GM12865 (cell line): ENCODE measurements at regions not wholly inside any gene's neighbourhood (a gene's known extent, or its start where the extent isn't known, plus 50 kb on each side); places are given as distances from the start of the nearest gene placed in this dataset.

Experiments used
- DNase-seq: peaks from one replicate; pipeline ENCODE4 v3.0.0; 2010; ENCODE audit warnings: low read depth
- H3K4me3 ChIP-seq: 2 replicates; pipeline ENCODE4 v1.5.1; 2011; ENCODE audit warnings: mild to moderate bottlenecking, low read depth, low read length, control low read depth
- TF ChIP-seq, protein P1 (sequence below): IDR thresholded peaks from 2 replicates; pipeline ENCODE4 v1.5.1; 2011; ENCODE audit warnings: low read length, control low read depth, low read depth, inconsistent platforms; ENCODE audit not compliant: insufficient read depth; ENCODE audit errors: missing control alignments

DNA sequence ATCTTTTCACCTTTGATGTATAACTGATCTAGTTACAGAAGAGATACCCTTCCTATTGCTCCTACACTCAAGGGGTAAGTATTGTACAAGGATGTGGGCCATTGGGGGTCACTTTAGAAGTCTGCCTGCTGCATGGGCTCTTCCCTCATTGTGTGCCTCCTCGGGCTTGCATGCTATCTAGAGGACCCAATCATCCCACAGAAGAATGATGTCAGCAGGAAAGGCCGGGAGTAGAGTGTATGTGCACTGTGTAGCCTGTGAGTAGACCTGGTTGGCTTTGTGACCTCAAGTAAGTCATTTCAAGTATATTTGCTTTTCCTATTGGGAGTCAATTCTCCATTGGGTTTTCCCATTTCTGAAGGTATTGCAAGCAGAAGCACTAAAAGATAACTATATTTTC lies 129.5 kb upstream of the TRIB2 start:
- no peak for DNase-seq
- TF ChIP-seq, protein P1, sequence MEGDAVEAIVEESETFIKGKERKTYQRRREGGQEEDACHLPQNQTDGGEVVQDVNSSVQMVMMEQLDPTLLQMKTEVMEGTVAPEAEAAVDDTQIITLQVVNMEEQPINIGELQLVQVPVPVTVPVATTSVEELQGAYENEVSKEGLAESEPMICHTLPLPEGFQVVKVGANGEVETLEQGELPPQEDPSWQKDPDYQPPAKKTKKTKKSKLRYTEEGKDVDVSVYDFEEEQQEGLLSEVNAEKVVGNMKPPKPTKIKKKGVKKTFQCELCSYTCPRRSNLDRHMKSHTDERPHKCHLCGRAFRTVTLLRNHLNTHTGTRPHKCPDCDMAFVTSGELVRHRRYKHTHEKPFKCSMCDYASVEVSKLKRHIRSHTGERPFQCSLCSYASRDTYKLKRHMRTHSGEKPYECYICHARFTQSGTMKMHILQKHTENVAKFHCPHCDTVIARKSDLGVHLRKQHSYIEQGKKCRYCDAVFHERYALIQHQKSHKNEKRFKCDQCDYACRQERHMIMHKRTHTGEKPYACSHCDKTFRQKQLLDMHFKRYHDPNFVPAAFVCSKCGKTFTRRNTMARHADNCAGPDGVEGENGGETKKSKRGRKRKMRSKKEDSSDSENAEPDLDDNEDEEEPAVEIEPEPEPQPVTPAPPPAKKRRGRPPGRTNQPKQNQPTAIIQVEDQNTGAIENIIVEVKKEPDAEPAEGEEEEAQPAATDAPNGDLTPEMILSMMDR, result no peak
- H3K4me3 ChIP-seq, result no peak overlapping the region

DNA sequence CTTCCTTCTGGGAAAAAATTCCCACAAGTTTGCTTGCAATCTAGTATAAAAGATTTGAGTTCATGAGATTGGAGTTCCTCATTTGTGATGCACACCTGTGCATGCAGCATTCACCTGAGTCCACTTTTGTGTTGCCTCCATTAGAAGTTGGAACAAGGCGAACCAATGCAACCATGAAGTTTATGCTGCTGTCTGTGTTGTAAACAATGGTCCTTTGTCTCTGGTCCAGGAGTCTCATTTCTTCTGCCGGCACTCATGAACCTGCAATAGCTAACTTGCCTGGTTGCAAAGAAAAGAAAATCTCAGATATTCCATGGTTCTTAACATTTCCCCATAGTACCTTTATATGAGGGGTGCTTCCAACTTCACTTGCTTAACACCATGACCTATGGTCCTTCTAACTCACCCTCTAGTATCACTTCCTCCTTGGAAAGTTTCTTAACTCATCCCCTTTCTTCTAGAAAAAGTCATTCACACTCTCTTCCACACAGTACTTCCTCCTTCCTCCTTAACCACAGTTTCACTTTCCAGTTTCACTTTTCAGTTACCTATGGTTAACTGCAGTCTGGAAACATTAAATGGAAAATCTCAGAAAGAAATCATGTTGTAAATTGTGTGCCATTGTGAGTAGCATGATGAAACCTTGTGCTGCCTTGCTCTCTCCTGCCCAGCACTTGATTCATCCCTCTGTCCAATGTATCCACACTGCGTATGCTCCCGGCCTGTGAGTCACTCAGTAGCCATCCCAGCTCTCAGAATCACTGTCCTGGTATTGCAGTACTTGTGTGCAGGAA lies 128.8 kb upstream of the TRIB2 start:
- no peak overlapping the region for H3K4me3 ChIP-seq
- TF ChIP-seq, protein P1, result no peak
- DNase-seq, result peak; percentile 62

DNA sequence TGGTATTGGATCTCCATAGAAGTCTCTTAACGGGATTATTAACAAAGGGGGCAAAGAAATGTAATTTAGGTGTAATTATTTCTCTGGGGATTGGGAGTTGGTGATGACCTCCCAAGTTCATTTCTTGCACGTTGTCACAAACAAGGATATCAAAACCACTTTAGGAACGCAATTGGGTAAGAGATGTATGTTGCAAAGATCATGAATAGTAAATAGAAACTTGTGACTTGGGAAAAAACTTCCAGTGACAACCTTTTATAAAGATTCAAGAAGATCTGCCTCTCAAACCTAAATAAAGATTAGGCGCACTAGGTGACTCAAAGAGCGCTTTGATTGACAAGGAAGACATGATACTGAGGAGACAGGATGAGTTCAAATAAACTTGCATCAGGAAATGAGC lies 127.8 kb upstream of the TRIB2 start:
- DNase-seq, result no peak
- TF ChIP-seq, protein P1, result no peak
- no peak overlapping the region for H3K4me3 ChIP-seq

DNA sequence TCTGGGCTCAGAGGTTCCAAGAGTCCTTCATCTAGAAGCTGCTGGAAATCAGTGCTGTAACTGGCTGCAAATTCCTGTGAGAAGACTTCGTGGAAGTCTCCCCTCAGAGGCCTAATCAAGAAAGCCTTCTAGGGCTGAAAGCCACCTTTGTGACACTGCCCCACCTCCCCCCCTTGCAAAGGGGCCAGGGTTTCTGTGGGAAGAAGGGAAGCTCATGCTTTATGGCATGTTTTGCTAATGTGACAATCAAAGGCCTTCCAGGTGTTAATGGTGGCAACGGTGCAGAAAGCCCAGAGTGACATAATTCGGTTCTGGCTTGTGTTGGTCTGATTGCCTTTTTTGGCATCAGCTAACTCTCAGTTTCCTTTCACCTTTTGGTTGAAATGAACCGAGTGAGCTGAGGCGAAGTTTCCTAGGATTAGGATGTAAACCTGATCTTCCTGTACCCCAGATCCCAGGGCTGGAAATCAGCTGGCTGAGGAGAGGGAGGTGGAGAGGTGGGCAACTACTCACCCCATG lies 126.9 kb upstream of the TRIB2 start:
- DNase-seq, result peak; percentile 20
- TF ChIP-seq, protein P1, result no peak
- H3K4me3 ChIP-seq, result no peak overlapping the region

DNA sequence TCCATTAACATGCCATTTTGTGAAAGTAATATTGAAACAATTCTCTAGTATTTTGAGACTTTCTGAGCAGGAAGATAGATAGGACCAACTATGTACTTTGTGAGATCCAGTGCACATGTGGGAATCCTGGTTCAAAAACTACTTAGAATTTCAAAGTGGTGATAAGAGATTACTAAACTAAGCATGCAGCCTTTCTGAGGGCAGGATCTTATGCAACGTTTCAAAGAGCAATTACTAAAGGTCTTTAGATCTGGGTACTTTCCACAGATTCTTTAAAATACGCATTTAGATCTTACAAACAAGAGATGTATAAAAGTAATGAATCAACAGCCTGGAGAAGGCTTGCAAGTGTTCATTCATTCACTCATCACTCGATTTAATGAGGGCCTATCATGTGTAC lies 124.4 kb upstream of the TRIB2 start:
- no peak for DNase-seq
- H3K4me3 ChIP-seq, result no peak overlapping the region
- TF ChIP-seq, protein P1, result no peak

DNA sequence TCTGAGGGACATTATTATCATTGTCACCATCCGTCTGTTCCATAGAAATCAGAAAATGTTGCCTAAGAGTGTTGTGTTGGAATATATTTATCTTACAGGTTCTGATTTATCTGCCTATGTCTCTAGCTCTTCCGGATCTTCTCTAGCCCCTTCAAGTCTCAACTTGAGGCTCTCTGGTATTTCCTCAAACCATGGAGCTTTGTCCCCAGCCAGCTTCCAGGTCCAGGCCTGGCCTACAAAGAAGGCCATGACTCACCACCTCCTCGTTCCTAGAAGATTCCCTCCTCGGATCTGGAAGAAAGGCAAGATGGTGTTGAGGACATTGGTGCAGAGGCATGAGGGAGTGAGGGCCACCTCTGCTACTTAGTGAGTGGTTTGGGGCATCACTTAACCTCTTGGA lies 122.1 kb upstream of the TRIB2 start:
- no peak for DNase-seq
- TF ChIP-seq, protein P1, result no peak
- H3K4me3 ChIP-seq, result no peak overlapping the region

DNA sequence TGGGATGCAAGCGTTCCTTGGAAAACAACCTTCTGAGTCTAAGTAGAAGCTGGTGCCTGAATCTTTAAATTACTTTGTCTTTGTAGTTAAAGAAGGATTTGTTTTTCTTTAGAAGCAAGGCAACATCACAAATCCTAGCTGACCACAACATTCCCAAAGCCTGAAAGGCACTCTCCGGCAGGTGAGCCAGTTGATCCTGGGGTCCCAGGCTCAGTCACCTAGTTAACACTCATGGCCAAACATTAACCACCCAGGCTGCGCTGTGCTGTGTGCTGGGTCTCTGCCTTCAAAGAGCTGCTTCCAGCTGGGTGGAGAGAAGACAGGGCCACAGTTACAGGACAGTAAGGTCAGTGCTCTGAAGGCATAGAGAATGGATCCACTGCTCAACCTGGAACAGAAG lies 120.0 kb upstream of the TRIB2 start:
- no peak overlapping the region for H3K4me3 ChIP-seq
- no peak for DNase-seq
- TF ChIP-seq, protein P1, result no peak
